ENCODE measurements at regions not wholly inside any gene's neighbourhood (a gene's known extent, or its start where the extent isn't known, plus 50 kb on each side); places are given as distances from the start of the nearest gene placed in this dataset.
A peak's percentile ranks its signal among the peaks of the same experiment; 100 is the strongest.
"Not testable (repeated sequence)": the region's sequence is repeated elsewhere in the genome, so short reads cannot be mapped to it uniquely, and the experiment has no call there.

DNA sequence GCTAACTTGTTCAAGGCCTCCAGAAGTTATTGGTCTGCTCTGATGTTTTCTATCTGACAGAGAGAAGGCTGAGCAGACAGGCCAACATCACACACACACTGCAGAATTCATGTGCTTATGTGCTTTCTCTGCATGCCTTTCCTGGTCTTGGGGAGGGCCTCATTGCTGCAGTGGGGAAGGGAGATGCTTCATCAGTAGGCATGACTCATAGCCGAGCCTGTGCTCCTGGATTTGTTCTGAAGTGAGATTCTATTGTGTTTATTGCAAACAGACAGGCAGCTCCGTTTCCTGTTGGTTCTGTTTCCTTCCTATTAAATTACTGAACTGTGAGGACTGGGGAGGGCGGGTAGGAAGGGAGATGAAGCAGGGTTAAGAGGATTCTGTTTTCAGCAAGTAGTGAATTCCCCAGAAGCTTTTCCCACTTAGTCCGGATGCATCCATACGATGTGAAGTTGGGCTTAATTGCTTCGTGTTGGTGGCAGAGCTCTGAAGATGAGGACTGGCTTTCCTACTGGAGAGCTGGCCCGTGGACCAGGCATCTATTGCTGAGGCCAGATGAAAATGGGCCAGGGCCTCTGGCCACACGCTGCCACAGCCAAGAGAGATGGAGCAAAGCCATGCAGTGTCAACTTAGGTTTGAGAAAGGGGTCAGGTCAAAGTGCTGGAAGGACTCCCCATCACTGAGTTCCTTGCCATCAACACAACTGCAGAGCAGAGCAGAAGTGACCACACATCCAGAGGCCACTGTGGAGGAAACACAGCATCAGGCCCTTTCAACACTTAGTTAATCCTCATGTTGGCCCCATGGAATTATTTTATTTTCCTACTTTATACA, 179.3 kb downstream of the UTP18 start:
- peak; percentile 72 for DNase-seq

DNA sequence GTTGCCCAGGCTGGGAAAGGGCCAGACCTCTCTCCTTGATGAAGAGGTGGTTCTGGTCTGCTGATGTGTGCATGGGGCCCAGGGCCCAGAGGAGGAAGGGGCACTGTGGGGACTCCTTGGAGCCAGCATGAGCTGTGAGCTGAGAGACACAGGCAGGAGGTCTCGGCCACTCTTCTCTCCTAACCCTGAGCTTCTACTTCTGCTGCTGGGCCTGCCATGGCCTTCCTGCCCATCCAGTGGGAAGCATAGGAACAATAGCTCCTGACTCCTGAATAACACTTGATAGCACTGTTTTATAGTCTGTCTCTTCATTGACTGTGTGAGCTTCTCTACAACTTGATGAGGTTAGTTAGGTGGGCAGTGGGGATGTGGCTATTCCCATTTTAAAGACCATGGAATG, 181.1 kb downstream of the UTP18 start:
- DNase-seq, result no peak

DNA sequence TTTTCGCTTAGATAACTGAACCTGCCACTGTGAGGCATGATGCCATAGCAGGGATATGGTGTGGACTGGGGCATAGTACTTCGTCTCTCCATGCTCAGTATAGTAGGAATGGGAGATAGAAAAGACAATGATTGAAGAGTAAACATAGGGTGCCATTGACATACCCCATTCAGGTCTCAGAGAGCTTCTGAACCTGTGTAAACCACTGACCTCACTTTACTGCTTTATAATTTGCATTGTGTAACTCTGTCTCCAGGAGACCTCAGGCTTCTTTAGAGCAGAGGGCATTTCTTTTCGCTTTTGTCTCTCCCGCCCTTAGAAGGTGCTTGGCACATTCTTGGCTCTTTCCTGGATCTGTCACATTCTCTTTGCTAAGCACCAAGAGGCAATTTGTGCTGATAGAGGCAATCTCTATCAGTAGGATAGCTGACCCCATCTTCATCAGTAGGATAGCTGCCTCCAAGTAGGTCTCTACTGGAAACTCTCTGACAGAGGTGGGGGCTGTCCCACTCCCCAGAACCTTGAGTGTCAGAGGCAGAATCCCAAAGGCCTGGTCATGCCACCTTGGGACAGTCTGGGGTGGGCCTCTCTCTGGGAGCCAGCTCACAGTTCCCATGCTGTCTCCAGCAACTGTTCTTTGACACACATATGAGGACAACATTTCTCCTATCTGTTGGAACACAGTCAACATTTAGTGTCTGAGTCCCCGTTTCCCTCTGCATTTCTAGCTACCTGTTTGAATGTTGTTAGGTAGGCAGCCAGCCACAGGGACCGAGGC, 181.9 kb downstream of the UTP18 start:
- DNase-seq, result no peak

DNA sequence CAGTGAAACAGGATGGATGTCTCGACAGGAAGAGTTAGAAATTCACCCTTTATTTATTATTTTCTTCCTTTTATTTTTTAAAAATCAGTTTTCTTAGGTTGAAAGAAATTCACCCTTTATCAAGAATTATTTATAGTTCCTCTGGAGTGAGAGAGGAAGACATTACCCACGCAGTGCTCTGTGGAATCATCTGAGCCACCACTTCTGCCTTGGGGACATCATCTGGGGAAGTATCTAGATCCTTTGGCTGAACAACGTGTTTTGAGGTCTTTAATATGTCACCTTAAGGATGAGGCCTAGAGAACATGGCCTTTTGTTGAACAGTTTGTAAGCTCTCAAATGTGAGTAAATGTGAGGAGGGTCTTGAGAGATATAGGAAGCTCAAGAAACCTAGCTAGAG, 183.3 kb downstream of the UTP18 start:
- no peak for DNase-seq

DNA sequence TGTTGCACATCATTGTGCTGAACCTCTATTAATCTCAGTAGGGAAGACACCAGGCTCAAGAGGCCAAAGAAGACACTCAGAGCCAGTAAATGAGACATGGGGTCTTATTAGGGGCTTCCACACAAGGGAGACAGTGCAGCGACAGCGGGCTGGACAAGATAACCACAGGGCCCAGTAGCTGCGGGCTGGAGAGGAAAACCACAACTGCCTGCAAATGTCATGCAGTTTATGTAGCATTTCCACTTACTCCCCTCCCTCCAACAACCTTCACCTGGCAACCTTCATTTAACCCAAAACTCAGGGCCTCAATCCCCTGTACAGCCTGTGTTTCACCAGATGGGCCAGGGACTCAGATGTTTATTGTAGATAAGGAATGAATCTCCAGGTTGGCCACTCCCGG, 185.6 kb downstream of the UTP18 start:
- DNase-seq, result no peak

DNA sequence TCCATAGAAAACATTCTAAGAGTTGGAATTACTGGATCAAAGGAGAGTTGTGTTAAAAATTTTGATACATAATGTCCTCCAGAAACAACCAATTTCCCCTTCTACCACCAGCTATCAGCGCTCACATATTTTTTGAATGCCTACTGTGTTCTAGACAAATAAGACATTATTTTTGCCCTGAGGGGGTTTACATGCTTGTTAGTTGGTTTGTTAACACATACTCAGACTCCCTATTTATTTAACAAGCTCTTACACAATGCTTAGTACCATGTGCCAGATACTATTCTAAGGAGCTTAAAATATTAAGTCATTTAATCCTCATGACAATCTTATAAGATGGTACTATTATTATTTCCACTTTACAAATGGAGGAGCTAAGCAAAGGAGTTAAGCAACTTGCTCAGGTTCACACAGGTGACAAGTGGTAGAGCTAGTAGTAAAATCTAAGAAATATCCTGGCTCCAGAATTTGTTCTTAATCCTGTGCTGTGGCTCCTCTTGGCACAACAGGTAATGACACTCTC, 194.2 kb downstream of the UTP18 start:
- DNase-seq, result no peak

DNA sequence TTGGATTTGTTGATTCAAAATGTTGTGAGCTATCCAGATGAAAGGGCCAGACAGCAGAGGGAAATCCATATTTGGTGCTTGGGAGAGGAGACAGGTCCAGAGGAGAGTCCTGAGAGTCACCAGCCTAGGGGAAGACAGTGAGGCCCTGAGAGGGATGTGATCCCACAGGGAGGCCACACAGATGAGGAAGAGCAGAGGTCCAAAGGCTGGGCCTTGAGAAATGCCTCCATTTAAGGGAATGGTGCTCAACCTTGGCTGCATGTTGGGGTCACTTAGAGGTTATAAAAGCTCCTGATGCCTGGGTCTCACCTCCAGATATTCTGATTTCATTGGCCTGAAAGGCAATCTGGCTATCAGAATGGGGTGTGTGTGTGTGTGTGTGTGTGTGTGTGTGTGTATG, 194.9 kb downstream of the UTP18 start:
- DNase-seq, result no peak

DNA sequence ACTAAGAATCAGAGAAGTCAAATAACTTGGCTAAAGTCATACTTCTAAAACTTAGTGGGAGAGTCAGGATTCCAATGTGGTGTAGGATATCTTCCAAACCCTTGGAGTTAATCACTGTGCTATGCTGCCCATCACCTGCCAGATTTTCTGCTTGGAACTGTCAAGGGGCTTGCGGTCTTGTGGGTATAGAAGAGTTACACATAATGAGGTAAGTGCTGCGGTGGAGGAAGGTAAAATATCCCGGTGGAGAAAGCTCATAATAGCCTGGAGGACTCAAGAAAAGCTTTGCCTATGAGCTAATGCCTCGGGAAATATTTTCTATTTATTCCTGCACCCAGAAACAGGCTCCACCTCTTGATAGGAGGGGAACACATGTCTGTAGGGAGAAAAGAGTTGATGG, 195.6 kb downstream of the UTP18 start:
- DNase-seq, result no peak

DNA sequence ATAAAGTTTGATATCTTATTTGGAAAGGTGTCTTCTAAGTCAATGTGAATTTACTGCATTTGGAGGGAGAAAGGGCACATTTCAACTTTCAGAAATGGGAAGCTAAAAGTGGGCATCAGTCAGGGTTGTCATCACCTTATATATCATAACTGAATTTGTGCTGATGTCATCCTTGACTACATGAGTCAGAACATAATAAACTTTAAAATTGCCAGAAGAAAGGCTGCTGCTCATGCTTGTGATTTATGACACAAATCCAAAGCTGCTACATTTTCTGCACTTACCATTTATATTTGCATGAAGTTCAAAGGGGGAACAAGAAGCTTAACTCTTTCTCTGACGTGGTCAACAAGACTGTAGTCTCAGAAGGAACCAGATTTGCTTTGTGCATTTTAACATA, 196.6 kb downstream of the UTP18 start:
- no peak for DNase-seq

DNA sequence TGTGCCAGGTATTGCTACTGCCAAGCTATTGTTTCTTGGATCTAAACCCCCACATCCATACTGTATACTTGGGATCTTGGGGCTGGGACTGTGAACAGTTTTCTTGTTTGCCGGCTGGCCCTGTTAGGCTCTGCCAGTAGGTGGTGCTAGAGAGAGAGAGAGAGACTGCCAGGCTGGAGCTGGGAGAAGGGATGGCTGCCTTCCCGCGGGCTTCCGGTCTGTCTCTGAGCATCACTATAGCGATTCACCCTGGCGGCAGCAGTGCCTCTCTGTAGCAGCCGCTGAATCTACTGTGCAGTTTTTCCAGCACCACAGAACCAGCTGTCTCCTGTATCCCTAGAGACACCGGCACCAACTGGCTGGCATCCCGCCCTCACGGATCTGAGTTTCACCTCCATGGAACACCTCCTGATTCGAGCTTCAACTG, 201.2 kb downstream of the UTP18 start:
- DNase-seq, result peak; percentile 69

DNA sequence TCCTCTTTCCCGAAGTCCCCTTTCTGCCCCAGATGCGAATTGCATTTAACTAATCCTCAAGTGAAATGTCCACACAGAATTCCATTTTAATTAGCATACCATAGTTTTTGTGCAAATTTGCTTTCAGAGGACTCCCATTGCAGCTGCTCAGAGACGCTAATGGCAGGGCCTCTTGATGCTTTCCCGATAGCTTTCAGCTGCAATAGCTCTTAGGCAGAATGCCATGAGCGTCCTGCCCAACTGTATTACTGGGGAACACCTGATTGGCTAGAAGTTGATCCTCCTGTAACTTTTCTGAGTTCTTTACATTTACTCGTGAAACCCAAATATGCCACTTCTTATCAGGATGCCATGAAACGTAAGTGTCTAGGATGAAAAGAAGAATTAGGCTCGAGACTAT, 203.0 kb downstream of the UTP18 start:
- DNase-seq, result no peak

DNA sequence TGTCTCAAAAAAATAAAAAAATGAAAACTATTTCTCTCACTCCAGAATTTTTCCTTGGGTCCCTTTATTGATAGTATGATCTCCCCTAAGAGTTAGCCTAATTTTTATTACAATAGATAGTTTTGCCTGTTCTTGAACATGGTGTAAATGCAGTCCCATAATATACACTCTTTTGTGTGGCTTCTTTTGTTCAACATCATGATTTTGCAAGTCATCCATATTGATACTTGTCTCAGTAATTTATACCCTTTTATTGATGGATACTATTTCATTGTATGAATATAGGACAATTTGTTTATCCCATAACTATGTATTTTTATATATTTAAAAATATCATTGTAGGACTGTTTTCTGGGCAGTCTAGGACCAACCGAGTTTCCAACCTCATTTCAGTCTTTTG, 207.0 kb downstream of the UTP18 start:
- DNase-seq, result no peak

DNA sequence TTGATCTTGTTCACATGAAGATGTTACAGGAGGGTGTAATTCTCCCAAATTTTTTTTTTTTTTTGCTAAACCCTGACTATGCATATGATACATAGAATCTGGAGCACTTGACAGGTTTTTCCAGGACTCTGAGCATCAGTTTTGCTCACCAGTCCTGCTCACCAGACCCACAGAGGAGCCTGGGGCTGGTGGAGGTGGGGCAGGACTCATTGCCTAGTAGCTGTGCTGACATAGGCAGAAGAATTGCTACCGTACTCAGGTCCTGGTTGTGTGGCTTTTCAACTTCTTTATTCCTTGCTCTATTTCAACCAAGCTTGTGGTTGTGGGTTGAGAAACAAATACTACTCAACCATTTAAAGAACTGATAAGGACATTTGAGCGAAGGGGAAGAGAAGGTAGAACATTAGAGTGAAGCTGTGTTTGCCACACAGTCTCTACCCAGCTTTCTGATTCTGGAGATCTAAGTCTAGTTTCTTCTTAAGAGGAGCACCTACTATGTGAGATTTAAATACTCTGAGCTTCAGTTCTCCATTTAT, 212.4 kb downstream of the UTP18 start:
- peak; percentile 4 for DNase-seq

DNA sequence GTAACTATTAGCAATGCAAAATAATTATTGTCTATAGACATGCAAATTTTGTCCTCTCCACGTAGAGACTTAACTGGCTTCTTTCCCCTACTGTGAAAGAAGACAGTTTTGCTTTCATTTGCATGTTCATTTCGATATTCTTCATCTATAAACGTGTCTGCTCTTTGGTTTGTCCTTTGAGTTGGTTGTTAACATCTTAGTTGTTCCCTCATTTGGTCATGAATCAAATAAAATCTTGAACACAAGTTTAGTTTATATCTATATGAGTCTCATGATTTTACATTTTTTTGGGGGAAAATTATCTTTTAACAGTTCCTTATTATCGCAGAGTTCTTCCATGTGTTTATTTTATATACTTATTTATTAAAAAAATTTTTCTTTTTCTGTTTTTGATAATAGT, 214.4 kb downstream of the UTP18 start:
- no peak for DNase-seq

DNA sequence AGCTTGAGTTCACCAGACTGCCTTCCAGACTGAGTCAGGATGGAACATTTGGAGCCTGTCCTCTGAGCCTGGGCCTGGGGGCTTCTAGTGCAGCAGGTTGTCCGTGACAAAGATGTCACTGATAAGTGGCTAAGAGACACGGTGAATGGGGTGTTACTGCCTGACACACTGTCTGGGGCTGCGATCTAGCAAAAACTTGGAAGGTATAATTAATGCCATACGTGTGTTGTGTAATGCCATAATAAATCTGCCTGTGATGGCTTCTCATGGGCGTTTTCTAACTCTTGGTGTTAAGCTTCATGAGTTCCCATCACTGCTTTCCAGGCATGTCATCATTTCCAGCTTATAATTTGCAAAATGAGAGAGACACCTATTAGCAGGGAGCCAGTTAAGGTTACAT, 215.4 kb downstream of the UTP18 start:
- DNase-seq, result no peak

DNA sequence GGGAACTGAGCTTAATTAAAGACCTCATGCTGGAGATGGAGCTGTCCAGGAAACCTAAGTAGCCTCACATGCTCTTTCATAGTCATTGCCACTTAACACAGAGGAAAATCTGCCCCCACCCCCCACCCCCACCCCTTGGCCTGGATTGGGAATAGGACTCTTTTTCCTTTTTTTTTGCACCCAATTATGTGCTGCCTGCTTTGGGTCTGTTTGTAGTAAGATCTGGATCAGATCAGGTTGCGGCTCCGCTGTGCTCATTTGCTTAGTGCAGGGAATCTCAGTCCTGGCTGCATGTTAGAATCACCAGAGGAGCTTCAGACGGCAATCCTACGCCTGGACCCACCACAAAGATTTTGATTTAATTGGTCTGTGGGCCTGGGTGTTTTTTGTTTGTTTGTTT, 219.0 kb downstream of the UTP18 start:
- no peak for DNase-seq

DNA sequence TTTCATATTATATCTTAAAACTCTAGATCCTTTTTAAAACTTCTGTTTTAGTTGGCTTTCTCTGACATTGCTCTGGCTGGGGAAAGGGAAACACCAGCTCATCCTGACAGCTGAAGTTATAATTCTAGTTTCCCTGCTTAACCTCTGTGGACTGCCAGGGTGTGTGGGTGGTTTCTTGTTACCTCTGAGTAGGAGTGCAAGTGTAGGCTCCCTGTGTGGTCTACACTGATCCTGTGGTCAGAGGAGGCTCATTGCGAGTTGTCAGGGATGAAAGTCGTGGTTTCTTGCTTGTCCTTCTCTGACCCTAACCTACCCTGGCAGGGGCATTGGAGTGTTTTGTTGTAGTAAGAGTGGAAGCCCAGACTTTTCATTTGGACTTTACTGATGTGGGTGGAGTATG, 221.0 kb downstream of the UTP18 start:
- DNase-seq, result no peak

DNA sequence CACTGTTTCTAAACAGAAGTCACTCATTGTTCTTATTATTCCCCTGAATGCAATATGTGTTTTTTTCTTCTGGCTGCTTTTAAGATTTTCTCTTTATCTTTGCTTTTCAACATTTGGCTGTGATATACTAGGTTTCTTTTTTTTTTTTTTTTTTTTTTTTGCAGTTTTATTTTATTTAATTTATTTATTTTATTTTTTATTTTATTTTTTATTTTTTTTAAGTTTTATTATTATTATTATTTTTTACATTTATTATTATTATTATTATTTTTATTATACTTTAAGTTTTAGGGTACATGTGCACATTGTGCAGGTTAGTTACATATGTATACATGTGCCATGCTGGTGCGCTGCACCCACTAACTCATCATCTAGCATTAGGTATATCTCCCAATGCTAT, 221.9 kb downstream of the UTP18 start:
- not testable (repeated sequence) for DNase-seq

DNA sequence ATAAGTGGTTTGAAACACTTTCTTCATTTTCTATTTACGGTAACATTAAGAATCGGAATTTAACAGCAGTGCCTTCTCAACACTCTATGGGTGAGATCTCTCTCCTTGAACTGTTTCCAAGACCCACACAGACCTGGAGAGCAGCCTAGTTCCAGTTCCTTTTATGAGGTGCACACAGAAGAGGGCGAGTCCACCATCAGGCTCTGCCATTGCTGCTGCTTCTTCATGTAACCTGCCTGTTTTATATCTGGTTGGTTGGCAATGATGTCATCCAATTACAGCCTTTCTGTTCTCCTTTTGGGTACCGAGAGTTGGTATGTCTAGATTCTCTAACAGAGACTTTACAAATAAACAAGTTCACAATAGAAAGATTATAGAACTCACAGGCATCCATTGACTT, 225.7 kb downstream of the UTP18 start:
- no peak for DNase-seq

DNA sequence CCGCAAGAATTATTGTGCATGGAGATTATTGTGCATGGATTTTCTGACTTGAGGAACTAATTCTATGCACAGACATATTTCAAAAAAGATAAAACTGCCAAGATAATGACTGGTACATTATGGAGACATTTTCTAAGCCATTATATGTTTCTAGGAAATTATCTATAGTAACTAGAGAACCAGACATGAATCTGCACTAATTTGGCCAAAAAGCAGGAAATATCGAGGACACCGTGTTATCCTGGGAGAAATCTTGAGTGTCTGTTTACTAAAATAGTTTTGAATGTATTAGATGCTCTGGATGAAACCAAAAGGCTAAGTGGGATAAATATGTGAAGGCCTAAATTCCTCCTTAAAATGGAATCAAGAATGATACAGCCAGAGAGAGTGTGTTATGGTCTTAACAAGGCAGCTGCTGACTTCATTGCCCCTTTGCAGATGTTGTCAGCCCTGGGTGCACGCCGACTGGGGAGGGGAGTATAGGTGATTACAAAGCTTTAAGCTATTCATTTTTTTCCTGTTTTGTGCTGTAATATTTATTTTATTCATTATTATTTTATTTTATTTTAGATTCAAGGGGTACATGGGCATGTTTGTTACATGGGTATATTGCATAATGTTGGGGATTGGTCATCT, 226.7 kb downstream of the UTP18 start:
- no peak for DNase-seq

DNA sequence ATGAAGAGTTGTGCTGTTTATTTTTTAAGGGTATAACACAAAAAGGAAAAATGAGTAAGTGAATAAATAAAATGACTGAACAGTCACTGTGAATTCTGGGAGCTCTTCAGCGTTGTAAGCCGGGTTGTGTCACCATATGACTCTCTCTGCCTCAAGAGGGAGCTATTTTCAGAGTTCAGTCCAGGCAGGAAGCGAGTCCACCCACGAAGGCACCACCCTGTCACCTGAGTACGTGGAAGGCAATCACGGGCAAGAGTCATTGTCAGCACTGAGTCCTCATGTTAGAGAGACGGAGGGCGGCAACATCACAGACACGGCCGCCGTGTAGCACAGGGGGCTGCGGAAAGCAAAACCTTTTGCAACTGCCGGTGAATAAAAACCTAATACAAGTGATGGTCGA, 227.6 kb downstream of the UTP18 start:
- DNase-seq, result peak; percentile 38

DNA sequence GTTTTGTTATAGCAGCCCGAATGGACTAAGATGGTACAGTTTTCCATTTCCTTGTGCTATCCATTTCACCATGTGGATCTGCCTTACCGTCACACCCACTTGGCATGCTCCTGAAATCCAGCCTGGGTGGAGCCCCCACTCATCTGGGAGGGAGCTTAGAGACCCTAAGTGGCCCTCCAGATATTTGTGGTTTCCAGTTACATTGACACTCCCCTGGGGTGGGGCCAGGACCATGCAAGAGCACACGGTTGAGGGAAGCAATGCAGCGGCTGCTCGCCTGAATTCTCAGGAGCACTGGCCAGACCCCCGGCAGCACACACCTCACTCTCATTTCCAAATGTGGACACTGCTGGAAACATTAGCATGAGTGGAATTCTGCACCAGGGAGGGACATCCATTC, 231.1 kb downstream of the UTP18 start:
- DNase-seq, result no peak

DNA sequence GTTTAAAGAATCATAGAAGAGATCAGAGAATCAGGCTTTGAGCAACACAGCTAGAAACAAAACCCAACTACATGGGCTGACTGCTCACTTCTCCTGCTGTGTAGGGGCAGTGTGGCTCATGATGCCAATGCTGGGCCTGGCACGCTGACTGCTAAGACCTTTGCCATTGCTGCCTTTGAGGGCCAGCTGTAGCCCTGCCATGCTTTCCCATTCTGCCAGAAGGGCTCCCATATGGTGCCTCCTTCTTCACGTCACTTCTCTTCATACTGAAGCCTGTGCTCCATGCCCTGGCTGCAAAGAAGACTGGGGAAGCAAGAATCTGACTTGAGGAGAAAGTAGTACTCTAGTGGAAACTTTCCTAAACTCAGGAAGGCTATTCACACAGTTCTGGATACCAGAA, 232.9 kb downstream of the UTP18 start:
- DNase-seq, result no peak
